AML-193 (cell line): ENCODE measurements at regions not wholly inside any gene's neighbourhood (a gene's known extent, or its start where the extent isn't known, plus 50 kb on each side); places are given as distances from the start of the nearest gene placed in this dataset.
"Not testable (repeated sequence)": the region's sequence is repeated elsewhere in the genome, so short reads cannot be mapped to it uniquely, and the experiment has no call there.

Experiments used
- DNase-seq, 2 experiments: peaks; one replicate each; lab custom pipeline; 2025; lab: John Stamatoyannopoulos, UW

GRCh38 chr18:29853126-29853525, 1189.4 kb downstream of the DSC3 start:
- DNase-seq: no peak

- no peak for DNase-seq
These were observed 1193.4 kb downstream of the DSC3 start for GRCh38 chr18:29849144-29849543.

DNA sequence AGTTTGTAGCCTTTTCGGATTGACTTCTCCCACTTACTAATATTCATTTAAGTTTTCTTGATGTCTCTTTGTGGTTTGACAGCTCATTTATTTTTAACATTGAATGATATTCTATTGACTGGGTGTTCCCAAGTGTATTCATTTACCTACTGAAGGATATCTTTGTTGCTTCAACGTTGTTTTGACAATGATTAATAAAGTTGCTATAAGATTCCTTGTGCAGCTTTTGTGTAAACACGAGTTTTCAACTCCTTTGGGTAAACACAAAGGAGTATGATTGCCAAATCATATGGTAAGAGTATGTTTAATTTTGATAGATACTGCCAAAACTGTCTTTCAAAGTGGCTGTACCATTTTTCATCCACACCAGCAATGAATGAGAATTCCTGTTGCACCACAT, 1200.9 kb downstream of the DSC3 start:
- no peak for DNase-seq

- no peak for DNase-seq
These were observed 1202.5 kb downstream of the DSC3 start for GRCh38 chr18:29840089-29840488.

- not testable (repeated sequence) for DNase-seq
These were observed 1203.6 kb downstream of the DSC3 start for GRCh38 chr18:29838961-29839360.

DNA sequence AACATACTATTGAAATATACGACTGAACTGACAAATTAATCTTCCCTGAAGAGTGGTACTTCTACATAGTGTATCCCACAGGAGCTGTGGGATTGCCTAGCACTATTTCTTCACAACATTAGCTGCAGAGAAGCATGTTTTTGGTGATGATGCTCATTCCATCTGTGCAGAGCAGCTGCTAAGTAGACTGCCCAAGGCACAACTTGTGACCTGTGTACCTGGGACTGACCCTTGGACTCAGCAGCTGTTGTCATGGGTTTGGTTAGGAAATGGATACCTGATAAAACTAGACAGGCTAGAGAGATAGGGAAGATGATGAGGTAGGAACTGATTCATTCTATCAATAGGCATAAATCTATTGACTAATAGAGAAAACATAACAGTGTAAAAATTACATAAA, 1204.0 kb downstream of the DSC3 start:
- no peak for DNase-seq

DNA sequence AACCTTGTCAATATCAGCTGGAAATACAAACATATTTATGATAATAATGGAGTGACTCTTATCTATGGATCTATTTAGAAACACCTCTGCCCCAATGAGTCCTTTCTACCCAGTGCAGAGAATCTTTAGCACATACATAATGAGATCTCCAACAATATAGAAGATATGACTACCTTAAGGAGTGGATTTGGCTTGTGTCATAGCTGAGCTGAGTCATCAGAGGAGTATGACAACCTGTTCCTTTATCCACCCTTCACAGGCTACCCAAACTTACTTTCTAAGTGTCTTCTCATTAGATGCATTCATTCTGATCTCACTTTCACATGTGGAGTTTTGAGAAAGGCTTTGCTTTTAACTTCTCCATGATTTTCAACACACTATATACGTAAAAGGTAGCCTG, 1218.9 kb downstream of the DSC3 start:
- no peak for DNase-seq

- no peak for DNase-seq
These were observed 1221.0 kb downstream of the DSC3 start for GRCh38 chr18:29821544-29821943.

GRCh38 chr18:29811519-29811918, 1231.0 kb downstream of the DSC3 start:
- DNase-seq: no peak

- no peak for DNase-seq
These were observed 1261.7 kb downstream of the DSC3 start for GRCh38 chr18:29780816-29781215.

DNA sequence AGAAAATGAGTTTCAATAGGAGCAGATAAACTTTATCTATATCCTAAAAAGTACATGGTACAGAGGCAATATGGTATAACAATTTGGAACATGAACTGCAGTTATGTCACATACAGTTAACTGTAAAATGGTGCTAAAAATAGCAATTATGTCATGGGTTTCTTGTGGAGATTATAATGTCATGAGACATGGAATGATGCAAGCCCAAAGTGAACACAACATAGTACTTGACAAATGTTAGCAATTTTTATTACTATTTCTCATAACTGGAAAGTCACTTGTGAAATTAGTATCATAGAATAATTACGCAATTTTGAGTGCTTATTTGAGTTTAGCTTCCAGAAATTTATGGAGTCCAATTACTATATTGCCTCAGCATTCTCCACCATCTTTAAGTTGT, 1263.4 kb downstream of the DSC3 start:
- DNase-seq: no peak

DNA sequence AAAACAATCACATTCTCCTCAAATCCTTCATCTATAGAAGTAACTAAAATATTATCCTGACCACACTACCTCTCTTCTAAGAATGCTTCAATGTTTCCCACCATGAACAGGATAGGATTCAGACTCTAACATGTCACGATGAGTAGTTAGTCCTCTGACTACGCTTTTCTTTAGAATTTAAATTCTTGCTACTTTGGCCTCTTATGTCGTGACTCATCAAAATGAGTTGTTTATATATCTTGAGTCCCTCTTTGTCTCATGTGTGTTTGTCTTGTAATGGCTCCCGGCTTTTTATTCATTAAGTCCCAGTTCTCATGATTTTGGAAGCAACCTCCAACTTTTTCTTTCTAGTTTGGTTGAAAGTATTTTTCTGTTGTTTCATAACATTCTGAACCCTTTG, 1289.2 kb downstream of the DSC3 start:
- DNase-seq: no peak

- DNase-seq: no peak
These were observed 1292.8 kb downstream of the DSC3 start for GRCh38 chr18:29749704-29750103.

DNA sequence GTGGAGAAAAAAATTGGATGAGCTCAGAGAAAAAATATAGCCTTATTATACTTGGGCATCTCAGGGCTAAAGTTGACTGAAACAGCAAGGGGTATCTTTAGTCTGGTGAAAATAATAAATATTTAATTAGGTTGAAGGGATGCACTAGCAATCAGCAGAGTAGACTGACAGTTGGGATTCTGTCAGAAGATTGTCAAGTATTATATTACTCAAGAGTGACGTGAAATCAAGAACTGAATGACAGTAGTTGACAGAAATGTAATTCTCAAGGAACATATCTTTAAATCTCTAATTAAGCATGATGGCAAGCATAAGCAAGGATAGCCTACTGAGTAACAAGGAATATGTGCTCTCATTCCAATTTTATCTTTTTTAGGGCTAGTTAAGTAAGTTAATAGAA, 1301.1 kb downstream of the DSC3 start:
- no peak for DNase-seq

GRCh38 chr18:29737620-29738019, 1304.9 kb downstream of the DSC3 start:
- no peak for DNase-seq

- DNase-seq: no peak
These were observed 1305.4 kb downstream of the DSC3 start for GRCh38 chr18:29737190-29737589.

GRCh38 chr18:29730073-29730472, 1312.5 kb downstream of the DSC3 start:
- no peak for DNase-seq

GRCh38 chr18:29726646-29727045, 1315.9 kb downstream of the DSC3 start:
- DNase-seq: no peak

- not testable (repeated sequence) for DNase-seq
These were observed 1319.1 kb downstream of the DSC3 start for GRCh38 chr18:29723486-29723885.

GRCh38 chr18:29715960-29716359, 1326.6 kb downstream of the DSC3 start:
- peak; percentile 13 to 16 for DNase-seq

GRCh38 chr18:29712785-29713184, 1329.8 kb downstream of the DSC3 start:
- no peak for DNase-seq

- no peak for DNase-seq
These were observed 1330.6 kb downstream of the DSC3 start for GRCh38 chr18:29711932-29712331.

DNA sequence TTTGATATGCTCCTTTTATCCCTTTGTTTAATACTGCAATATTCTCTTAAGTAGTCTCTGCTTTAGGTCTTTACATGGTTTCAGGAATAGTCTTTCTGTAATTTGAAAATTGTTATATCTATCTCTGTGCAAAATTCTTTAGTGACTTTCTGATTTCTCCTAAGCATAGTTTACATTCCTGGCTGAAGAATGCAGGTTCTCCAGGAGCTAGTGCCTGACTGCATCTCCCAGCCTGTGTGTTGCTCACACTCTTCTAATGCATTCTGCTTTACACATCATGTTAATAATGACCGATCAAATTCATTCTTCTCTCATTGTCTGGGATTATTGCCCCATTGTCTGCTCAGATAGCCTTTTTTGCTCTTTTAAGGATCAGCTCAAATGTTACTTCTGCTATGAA, 1349.2 kb downstream of the DSC3 start:
- DNase-seq: no peak

DNA sequence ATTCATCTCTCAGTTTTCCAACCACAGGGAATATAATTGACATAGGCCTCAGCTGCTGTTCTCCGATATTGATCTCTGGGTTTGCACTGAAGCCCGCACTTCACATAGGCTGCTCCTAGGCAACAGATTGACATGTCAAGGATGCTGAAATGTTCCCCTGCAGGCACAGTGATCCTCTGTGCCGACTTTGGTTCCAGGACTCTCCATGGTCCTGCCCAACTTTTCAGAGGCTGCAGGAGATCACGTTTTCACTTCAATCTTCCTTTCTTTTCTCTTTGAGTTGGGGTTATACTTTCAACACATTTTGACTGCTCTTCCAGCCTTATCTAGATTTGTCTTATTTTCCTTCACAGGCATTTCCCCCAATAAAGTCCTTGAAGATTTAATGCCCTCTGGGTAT, 1361.0 kb downstream of the DSC3 start:
- DNase-seq: no peak
